ENCODE measurements at regions not wholly inside any gene's neighbourhood (a gene's known extent, or its start where the extent isn't known, plus 50 kb on each side); places are given as distances from the start of the nearest gene placed in this dataset.

DNA sequence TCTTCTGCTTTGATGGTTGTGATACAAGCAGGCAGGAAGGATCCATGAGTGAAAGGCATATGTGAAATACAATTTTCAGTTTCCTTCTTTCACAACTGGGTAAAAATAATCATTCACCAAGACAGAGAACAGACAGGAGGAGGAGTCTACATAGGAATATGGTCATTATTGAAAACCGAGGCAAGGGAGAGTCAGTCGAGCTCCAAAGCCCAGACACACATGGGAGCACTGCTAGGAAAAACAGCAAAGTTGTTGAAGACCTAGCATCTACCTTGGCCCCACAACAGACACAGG, 260.6 kb downstream of the ERMARD start:
- TF ChIP-seq, protein P1, sequence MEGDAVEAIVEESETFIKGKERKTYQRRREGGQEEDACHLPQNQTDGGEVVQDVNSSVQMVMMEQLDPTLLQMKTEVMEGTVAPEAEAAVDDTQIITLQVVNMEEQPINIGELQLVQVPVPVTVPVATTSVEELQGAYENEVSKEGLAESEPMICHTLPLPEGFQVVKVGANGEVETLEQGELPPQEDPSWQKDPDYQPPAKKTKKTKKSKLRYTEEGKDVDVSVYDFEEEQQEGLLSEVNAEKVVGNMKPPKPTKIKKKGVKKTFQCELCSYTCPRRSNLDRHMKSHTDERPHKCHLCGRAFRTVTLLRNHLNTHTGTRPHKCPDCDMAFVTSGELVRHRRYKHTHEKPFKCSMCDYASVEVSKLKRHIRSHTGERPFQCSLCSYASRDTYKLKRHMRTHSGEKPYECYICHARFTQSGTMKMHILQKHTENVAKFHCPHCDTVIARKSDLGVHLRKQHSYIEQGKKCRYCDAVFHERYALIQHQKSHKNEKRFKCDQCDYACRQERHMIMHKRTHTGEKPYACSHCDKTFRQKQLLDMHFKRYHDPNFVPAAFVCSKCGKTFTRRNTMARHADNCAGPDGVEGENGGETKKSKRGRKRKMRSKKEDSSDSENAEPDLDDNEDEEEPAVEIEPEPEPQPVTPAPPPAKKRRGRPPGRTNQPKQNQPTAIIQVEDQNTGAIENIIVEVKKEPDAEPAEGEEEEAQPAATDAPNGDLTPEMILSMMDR (IDR thresholded peaks at IDR 0.05; ENCODE audit: insufficient read depth, missing control alignments): no peak
- DNase-seq (ENCODE audit: insufficient read length, low spot score): no peak
- FAIRE-seq: no peak

DNA sequence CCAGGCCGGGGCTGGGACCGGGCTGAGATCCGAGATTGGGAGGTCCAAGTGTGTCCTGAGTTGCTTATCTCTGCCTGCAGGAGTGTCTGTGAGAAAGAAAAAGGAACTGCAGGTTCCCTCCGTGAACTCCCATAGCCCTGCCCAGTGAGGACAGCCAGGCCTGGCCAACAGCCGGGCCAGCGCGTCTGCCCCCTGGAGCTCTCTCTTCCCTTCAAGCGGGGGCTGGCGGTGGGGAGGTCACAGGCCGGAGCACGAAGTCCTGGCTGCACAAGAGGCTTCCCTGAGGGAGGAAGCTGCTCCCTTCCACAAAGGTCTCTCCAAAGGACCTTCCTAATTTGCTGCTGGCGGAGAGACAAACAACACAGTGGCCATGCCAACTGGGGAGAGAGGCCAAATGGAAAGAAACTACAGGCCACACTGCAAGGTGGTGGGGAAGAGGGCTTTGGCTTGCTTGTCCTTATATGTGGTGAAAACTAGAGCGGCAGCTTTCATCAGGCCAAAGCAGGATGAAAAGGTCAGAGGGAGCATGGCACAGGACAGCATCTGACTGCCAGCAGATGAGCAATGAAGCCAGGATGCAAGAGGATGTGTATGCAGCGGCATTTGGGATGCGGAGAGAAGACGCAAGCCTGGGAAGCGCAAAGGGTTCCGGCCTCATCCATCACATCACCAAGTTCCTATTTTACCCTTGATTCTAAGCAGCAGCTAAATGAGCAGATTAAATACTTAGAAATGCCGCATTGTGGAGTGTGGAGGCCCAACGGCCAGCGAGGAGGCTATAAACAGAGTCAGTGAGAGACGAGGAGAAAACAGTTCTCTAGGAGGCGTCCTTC, 260.0 kb downstream of the ERMARD start:
- FAIRE-seq (no peak), DNase-seq (ENCODE audit: insufficient read length, low spot score) (no peak)
- TF ChIP-seq, protein P1 (IDR thresholded peaks at IDR 0.05; ENCODE audit: insufficient read depth, missing control alignments): no peak

DNA sequence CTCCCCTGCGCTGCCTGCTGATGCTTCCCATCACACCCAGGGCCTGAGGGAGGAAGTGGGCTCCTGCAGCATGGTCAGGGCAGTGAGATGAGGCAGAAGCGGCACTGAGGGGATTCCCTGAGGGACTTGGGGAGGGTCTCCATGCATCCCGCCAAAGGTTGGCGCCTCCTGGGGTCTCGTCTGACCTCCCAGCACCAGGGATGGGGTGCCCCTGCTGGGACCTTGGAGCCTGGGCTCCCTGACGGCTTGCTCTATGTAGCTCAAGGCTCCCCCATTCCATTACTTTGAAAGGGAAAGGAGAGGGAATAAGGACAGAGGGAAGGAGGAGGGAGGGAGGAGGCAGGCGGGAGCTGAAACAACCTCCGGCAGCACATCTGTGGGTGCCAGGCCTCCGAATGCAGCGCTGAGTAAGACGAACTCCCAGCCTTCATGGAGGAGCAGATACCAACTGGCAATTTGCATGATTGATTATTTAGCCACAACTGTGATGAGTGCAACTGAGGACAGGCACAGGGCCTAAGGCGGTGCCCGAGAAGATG, 259.3 kb downstream of the ERMARD start:
- TF ChIP-seq, protein P1 (IDR thresholded peaks at IDR 0.05; ENCODE audit: insufficient read depth, missing control alignments): no peak
- no peak for FAIRE-seq

DNA sequence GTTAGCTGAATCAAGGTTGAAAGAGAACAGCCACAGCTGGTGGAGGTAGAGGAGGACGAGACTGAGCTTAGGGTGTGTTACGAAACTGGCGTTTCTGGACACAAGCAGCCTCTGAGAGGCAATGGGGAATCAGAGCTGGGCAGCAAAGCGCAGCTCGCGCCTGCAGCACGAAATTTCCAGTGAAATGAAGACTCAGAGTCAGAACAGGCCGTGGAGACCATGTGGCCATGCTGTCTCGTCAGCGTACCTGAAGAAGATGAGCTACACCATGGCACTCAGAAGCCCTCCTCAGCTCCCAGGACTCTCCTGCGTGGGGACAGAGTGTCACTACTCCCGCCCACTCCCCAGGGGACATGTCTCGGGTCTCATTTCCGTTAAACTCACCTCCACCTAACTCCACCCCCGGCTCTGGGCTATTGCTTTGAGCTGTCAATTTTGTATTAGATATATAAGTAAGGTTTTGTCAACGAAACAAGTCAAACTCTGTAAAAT, 256.9 kb downstream of the ERMARD start:
- TF ChIP-seq, protein P1 (IDR thresholded peaks at IDR 0.05; ENCODE audit: insufficient read depth, missing control alignments): no peak
- DNase-seq (ENCODE audit: insufficient read length, low spot score) (no peak), FAIRE-seq (no peak)

More for the DNA sequence above, 259.3 kb downstream of the ERMARD start:
- DNase-seq (ENCODE audit: insufficient read length, low spot score): no peak

DNA sequence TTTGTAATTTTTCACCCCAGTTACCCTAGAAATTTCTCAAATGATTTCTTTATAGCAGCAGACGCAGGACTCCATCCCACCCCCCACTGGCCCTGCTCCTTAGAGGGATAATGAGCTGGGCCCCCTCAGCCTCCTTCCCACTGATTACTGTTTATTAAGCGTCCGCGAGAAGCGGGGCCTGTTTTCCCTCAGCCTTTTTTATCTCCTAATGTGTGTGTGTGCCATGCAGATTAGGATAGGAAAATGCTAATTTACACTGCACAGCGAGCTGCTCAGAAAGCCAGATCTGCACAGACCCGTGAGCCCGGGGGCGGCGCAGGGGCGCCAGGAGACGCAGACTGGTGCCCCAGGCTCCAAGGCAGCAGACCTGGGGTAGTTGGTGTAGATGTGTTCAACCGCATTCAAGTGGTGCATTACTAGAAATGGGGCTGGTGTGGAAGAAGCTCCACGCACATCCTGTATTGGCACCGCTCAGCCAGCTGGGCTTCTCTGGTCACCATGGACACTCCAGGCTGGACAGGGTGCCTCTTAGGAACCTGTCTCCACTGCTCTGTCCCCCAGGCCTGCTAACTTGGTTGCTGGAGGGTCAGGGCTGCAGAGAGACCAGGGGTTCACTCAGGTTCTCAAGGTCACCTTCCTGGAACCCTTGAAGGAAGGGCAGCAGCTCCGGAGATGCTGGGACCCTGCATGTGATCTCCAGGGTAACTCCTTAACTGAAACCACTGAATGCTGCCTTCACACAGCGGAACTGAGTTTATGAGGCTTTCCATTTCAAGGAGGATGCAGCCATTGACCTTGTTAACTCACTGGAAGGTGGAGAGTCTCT, 256.3 kb downstream of the ERMARD start:
- no peak for FAIRE-seq
- TF ChIP-seq, protein P1 (IDR thresholded peaks at IDR 0.05; ENCODE audit: insufficient read depth, missing control alignments): no peak
- no peak for DNase-seq (ENCODE audit: insufficient read length, low spot score)

DNA sequence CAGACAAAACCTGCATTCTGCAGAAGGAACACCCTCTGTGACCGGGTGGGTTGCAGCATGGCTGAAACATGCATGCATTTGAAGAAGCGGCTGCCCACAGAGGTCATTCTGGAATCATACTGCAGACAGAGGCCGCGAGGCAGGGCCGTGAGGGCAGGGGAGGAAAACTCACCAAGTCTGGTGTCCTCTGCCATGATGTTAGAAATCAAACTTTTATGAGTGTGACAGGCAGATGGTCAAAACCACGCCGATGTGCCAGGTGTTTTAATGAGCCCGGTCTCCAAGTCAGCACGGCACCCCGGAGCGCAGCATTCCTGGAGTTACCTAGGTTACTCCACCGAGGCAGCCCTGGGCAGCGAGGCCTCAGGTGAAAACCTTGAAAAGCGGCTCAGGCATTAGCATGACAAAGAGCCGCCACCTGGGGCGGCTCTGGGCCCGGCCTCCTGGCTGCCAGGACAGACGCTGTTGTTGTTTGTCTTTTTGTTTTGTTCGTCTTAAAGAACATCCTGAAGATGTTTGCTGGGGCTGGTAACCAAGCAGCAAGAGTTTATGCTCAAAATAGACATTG, 255.6 kb downstream of the ERMARD start:
- TF ChIP-seq, protein P1 (IDR thresholded peaks at IDR 0.05; ENCODE audit: insufficient read depth, missing control alignments): no peak
- FAIRE-seq: no peak
- DNase-seq (ENCODE audit: insufficient read length, low spot score): no peak
